ENCODE measurements at regions not wholly inside any gene's neighbourhood (a gene's known extent, or its start where the extent isn't known, plus 50 kb on each side); places are given as distances from the start of the nearest gene placed in this dataset.

- DNase-seq (ENCODE audit: extremely low read depth, low read depth) = no peak
Measured at GRCh38 chr17:63156986-63157385, 191.0 kb downstream of the TANC2 start.

GRCh38 chr17:63162406-63163157 lies 196.5 kb downstream of the TANC2 start:
- DNase-seq (ENCODE audit: extremely low read depth, low read depth) = no peak
- no peak for TF ChIP-seq CTCF (IDR thresholded peaks at IDR 0.05; ENCODE audit: low read depth, low read length)

More at GRCh38 chr17:63156986-63157385, 191.0 kb downstream of the TANC2 start:
- no peak for TF ChIP-seq CTCF (IDR thresholded peaks at IDR 0.05; ENCODE audit: low read depth, low read length)

- TF ChIP-seq CTCF (IDR thresholded peaks at IDR 0.05; ENCODE audit: low read depth, low read length) = no peak
- DNase-seq (ENCODE audit: extremely low read depth, low read depth) = no peak
Measured at GRCh38 chr17:63163158-63163520, 197.1 kb downstream of the TANC2 start.

- DNase-seq (ENCODE audit: extremely low read depth, low read depth) = no peak
- no peak for TF ChIP-seq CTCF (IDR thresholded peaks at IDR 0.05; ENCODE audit: low read depth, low read length)
Measured at GRCh38 chr17:63165400-63165799, 199.4 kb downstream of the TANC2 start.

- no peak for TF ChIP-seq CTCF (IDR thresholded peaks at IDR 0.05; ENCODE audit: low read depth, low read length)
- no peak for DNase-seq (ENCODE audit: extremely low read depth, low read depth)
Measured at GRCh38 chr17:63170795-63171194, 204.8 kb downstream of the TANC2 start.

GRCh38 chr17:63171428-63172393 lies 205.7 kb downstream of the TANC2 start:
- no peak for TF ChIP-seq CTCF (IDR thresholded peaks at IDR 0.05; ENCODE audit: low read depth, low read length)
- peak; percentile 12 for DNase-seq (ENCODE audit: extremely low read depth, low read depth)

- DNase-seq (ENCODE audit: extremely low read depth, low read depth) = no peak
- TF ChIP-seq CTCF (IDR thresholded peaks at IDR 0.05; ENCODE audit: low read depth, low read length) = no peak
Measured at GRCh38 chr17:63173450-63173849, 207.4 kb downstream of the TANC2 start.

All from AG09319 (cell line).